ENCODE measurements at regions not wholly inside any gene's neighbourhood (a gene's known extent, or its start where the extent isn't known, plus 50 kb on each side); places are given as distances from the start of the nearest gene placed in this dataset.

GRCh38 chr5:133793756-133794465 lies 174.5 kb downstream of the C5orf15 start:
- TF ChIP-seq CTCF (conservative IDR thresholded peaks at IDR 0.05; ENCODE audit: low read length) (no peak), EZH2phosphoT487 (IDR thresholded peaks at IDR 0.05; ENCODE audit: borderline replicate concordance) (no peak)
